ENCODE measurements at regions not wholly inside any gene's neighbourhood (a gene's known extent, or its start where the extent isn't known, plus 50 kb on each side); places are given as distances from the start of the nearest gene placed in this dataset.
A peak's percentile ranks its signal among the peaks of the same experiment; 100 is the strongest.

- TF ChIP-seq ZNF462 (CRISPR knock-in tag; IDR thresholded peaks at IDR 0.05), result no peak
Measured at GRCh38 chr2:51595836-51596235, 563.9 kb upstream of the NRXN1 start (continued).

GRCh38 chr2:51581636-51582267 lies 549.8 kb upstream of the NRXN1 start:
- Histone ChIP-seq H3K27me3 (ENCODE audit: insufficient read depth) (no peaks in the 10 kb centered on the region), H3K9me2 (ENCODE audit: insufficient read depth) (no peaks in the 10 kb centered on the region), H3K4me2 (no peak overlapping the region), H3K27ac (ENCODE audit: low read depth) (no peak overlapping the region), H4K20me1 (replicated peaks; ENCODE audit: insufficient read depth) (no peaks in the 10 kb centered on the region), H3K79me2 (replicated peaks; ENCODE audit: insufficient read depth) (no peaks in the 10 kb centered on the region), H3K36me3 (ENCODE audit: insufficient read depth) (no peaks in the 10 kb centered on the region), H2AFZ (peak overlapping the region; percentile 87; the same call in 1 of the 2 replicates), H3K4me3 (no peak overlapping the region), H3K4me1 (ENCODE audit: insufficient read depth) (peaks cover 6% of the 10 kb centered on the region; the same call in 1 of the 2 replicates), H3F3A (replicated peaks; ENCODE audit: low read depth) (no peaks in the 10 kb centered on the region)
- Mint-ChIP-seq H3K4me3 (no peak overlapping the region), H3K27me3 (ENCODE audit: insufficient read depth, low read depth, poor library complexity) (no peaks in the 10 kb centered on the region), H3K9me3 (no peaks in the 10 kb centered on the region), H3K36me3 (ENCODE audit: low read depth) (no peaks in the 10 kb centered on the region), H3K27ac (no peak overlapping the region), H3K4me1 (no peaks in the 10 kb centered on the region)
- DNase-seq (ENCODE audit: low spot score), result peak; percentile 43
- TF ChIP-seq NANOG (IDR thresholded peaks at IDR 0.05; ENCODE audit: borderline replicate concordance) (no peak), CTCF (conservative IDR thresholded peaks at IDR 0.05; ENCODE audit: low read depth in 2 of 2) (peak; percentile 22 to 25; a peak in 1 of 4 replicates)
- peak; percentile 78 for ATAC-seq

All from GM23338 (cell line).